ENCODE measurements at regions not wholly inside any gene's neighbourhood (a gene's known extent, or its start where the extent isn't known, plus 50 kb on each side); places are given as distances from the start of the nearest gene placed in this dataset.

DNA sequence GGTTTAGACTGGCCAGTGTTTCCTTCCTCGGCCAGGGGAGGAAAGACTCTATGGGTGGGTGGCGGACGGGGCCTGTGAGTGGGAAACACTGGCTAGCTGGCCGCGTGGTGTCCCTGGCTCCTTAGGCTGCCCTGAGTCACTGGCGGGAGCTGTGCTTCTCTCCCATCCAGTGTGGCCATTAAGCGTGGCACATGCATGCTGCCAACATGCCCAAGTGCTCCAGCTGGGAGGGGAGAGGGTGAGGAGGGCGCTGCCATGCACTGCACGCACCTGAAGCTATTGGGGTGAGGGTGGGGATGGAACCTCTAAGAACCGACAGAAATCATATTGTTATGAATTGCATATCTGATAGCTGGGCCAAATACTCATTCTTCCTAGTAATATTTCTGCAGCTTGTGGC lies 270.8 kb downstream of the CALCRL start:
- no peak for ATAC-seq
- TF ChIP-seq, protein P1, sequence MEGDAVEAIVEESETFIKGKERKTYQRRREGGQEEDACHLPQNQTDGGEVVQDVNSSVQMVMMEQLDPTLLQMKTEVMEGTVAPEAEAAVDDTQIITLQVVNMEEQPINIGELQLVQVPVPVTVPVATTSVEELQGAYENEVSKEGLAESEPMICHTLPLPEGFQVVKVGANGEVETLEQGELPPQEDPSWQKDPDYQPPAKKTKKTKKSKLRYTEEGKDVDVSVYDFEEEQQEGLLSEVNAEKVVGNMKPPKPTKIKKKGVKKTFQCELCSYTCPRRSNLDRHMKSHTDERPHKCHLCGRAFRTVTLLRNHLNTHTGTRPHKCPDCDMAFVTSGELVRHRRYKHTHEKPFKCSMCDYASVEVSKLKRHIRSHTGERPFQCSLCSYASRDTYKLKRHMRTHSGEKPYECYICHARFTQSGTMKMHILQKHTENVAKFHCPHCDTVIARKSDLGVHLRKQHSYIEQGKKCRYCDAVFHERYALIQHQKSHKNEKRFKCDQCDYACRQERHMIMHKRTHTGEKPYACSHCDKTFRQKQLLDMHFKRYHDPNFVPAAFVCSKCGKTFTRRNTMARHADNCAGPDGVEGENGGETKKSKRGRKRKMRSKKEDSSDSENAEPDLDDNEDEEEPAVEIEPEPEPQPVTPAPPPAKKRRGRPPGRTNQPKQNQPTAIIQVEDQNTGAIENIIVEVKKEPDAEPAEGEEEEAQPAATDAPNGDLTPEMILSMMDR (IDR thresholded peaks at IDR 0.05), result no peak
- TF ChIP-seq POLR2AphosphoS5 (IDR thresholded peaks at IDR 0.05), result no peak
- no peak for TF ChIP-seq POLR2A (IDR thresholded peaks at IDR 0.05)
- no peak for TF ChIP-seq EP300 (IDR thresholded peaks at IDR 0.05)
- no peaks in the 10 kb centered on the region for H3K27me3 ChIP-seq
- 82 to 100% methylated on average over 1 to 8 of the region's 10 CpGs for WGBS, 2 donors (ENCODE audit: low coverage in 1 of 2)
- no peaks in the 10 kb centered on the region for H3K4me1 ChIP-seq
- H3K36me3 ChIP-seq, result no peaks in the 10 kb centered on the region
- no peak overlapping the region for H3K4me3 ChIP-seq
- H3K27ac ChIP-seq, result no peak overlapping the region
- H3K9me3 ChIP-seq, result peaks cover 0 to 6% (median 0%) of the 10 kb centered on the region in 3 donors

- 100% methylated on average over 1 of the region's 1 CpG; no CpG with 5 or more reads in 1 of the 2 donors for WGBS, 2 donors (ENCODE audit: low coverage in 1 of 2)
- no peak for ATAC-seq
These were observed 273.5 kb downstream of the CALCRL start for GRCh38 chr2:187174582-187174981.

GRCh38 chr2:187171318-187171717 lies 276.7 kb downstream of the CALCRL start:
- H3K36me3 ChIP-seq, result no peaks in the 10 kb centered on the region
- H3K9me3 ChIP-seq, result no peaks in the 10 kb centered on the region
- 50 to 64% methylated on average over 3 of the region's 3 CpGs for WGBS, 2 donors (ENCODE audit: low coverage in 1 of 2)
- H3K4me1 ChIP-seq, result peaks cover 0 to 4% (median 0%) of the 10 kb centered on the region in 3 donors
- no peak overlapping the region for H3K4me3 ChIP-seq
- ATAC-seq, result no peak
- TF ChIP-seq POLR2A (IDR thresholded peaks at IDR 0.05), result no peak
- TF ChIP-seq POLR2AphosphoS5 (IDR thresholded peaks at IDR 0.05), result no peak
- no peak for TF ChIP-seq EP300 (IDR thresholded peaks at IDR 0.05)
- TF ChIP-seq, protein P1 (IDR thresholded peaks at IDR 0.05), result no peak
- H3K27me3 ChIP-seq, result no peaks in the 10 kb centered on the region
- no peak overlapping the region for H3K27ac ChIP-seq

More at GRCh38 chr2:187174582-187174981, 273.5 kb downstream of the CALCRL start:
- Histone ChIP-seq H3K27ac (no peak overlapping the region), H3K4me3 (no peak overlapping the region), H3K27me3 (no peaks in the 10 kb centered on the region), H3K36me3 (no peaks in the 10 kb centered on the region), H3K9me3 (no peaks in the 10 kb centered on the region), H3K4me1 (no peaks in the 10 kb centered on the region)
- TF ChIP-seq POLR2A (IDR thresholded peaks at IDR 0.05) (no peak), POLR2AphosphoS5 (IDR thresholded peaks at IDR 0.05) (no peak), EP300 (IDR thresholded peaks at IDR 0.05) (no peak)
- TF ChIP-seq, protein P1 (IDR thresholded peaks at IDR 0.05), result no peak

DNA sequence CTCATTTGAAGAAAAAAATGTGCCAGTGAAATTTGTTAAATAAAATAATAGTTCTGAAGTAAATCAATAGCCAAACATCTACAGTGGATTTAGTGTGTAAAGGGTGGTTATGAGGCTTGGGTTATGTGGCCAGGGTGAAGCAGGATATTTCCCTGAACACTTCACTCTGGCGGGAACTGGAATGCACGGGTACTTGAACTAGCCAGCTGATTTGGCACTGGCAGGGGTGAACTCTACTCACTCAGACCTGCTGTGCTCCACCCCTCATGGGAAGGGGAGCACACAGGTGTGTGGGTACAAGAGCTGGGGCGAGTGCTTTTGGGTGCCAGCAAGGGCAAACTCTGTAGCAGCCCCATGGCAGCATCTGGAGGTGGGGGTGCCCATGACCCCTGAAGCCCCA lies 278.2 kb downstream of the CALCRL start:
- TF ChIP-seq EP300 (IDR thresholded peaks at IDR 0.05) (no peak), POLR2AphosphoS5 (IDR thresholded peaks at IDR 0.05) (no peak), POLR2A (IDR thresholded peaks at IDR 0.05) (no peak)
- TF ChIP-seq, protein P1 (IDR thresholded peaks at IDR 0.05), result no peak
- peaks cover 0 to 4% (median 0%) of the 10 kb centered on the region in 3 donors for H3K4me1 ChIP-seq
- WGBS, 2 donors (ENCODE audit: low coverage in 1 of 2), result 60 to 76% methylated on average over 2 to 3 of the region's 3 CpGs
- ATAC-seq, result no peak
- no peak overlapping the region for H3K4me3 ChIP-seq
- no peaks in the 10 kb centered on the region for H3K9me3 ChIP-seq
- no peaks in the 10 kb centered on the region for H3K36me3 ChIP-seq
- no peaks in the 10 kb centered on the region for H3K27me3 ChIP-seq
- no peak overlapping the region for H3K27ac ChIP-seq

All from gastroesophageal sphincter (tissue), 4 donors.